CD4-positive, alpha-beta T cell treated with Interleukin-17A for 1 hour (primary cell): ENCODE measurements at regions not wholly inside any gene's neighbourhood (a gene's known extent, or its start where the extent isn't known, plus 50 kb on each side); places are given as distances from the start of the nearest gene placed in this dataset.
"Not testable (repeated sequence)": the region's sequence is repeated elsewhere in the genome, so short reads cannot be mapped to it uniquely, and the experiment has no call there.

Experiments
- DNase-seq: peaks from one replicate; pipeline ENCODE4 v3.0.0-alpha.2; 2020

GRCh38 chr6:66508433-66508832, 801.4 kb upstream of the EYS start:
- no peak for DNase-seq

DNA sequence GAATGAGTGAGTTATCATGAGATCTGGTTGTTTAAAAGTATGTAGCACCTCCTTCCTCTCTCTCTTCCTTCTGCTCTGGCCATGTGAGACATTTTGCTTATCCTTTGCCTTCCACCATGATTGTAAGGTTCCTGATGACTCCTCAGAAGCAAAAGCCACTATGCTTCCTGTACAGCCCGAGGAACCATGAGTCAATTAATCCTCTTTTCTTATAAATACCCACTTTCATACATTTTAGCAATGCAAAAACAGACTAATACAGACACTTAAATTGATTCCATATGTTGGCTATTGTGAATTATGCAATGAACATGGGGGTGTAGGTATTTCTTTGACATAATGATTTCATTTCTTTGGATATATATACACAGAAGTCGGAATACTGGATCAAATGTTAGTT, 792.8 kb upstream of the EYS start:
- no peak for DNase-seq

DNA sequence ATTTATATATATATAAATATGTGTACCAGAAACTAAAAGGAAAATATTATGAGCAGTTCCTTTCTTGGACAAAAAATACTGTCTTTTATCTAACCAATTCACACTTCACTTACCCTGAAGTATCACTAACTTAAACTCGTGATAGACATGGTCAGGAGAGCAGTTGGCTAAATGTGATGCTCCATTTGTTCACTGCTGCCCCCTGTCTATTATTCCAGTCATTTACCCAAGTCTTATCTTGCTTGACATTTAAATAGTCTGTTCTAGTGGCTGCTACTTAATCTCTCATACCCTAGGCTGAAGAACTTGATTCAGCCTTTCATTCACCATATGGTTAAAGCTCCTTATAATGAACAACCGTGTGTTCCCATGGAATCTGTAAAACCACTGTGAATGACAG, 789.6 kb upstream of the EYS start:
- DNase-seq, result no peak

DNA sequence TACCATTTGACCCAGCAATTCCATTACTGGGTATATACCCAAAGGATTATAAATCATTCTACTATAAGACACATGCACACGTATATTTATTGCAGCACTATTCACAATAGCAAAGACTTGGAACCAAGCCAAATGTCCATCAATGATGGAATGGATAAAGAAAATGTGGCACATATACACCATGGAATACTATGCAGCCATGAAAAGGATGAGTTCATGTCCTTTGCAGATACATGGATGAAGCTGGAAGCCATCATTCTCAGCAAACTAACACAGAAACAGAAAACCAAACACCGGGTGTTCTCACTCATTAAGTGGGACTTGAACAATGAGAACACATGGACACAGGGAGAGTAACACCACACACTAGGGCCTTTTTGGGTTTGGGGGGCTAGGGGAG, 787.6 kb upstream of the EYS start:
- not testable (repeated sequence) for DNase-seq

GRCh38 chr6:66489269-66489987, 782.4 kb upstream of the EYS start:
- no peak for DNase-seq

- no peak for DNase-seq
These were observed 774.2 kb upstream of the EYS start for GRCh38 chr6:66481216-66481615.

GRCh38 chr6:66478705-66479104, 771.7 kb upstream of the EYS start:
- DNase-seq, result no peak

DNA sequence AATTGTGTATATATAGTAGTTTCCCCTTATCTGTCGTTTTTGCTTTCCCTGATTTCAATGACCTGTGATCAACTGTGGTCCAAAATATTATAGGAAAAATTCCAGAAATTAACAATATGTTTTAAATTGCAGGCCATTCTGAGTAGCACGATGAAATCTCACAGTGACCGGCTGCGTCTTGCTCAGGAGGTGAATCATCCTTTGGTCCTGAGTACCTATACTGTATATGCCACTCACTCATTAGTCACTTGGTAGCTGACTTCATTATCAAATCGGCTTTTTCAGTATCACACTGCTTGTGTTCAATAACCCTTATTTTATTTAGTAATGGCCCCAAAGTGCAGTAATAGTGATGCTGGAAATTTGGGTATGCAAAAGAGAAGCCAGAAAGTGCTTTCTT, 728.3 kb upstream of the EYS start:
- no peak for DNase-seq

DNA sequence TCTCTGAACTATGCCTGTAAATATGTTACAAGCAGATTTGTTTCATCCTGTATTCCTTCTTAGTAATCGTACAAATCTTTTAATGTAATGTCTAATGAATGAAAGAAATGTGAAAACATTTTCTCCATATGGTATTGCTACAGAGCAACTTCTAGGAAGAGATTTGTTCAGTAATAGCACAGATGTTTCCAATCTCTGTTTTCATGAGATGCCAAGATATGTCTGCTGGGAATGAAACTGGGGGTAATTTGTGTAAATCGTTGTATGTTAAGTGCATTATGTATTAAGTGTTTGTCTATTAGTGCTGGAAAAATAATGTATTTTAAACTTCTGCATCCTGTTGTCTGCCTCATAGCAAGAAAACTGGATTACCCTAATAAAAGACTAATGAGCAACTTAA, 722.2 kb upstream of the EYS start:
- no peak for DNase-seq

- no peak for DNase-seq
These were observed 716.0 kb upstream of the EYS start for GRCh38 chr6:66423047-66423446.

DNA sequence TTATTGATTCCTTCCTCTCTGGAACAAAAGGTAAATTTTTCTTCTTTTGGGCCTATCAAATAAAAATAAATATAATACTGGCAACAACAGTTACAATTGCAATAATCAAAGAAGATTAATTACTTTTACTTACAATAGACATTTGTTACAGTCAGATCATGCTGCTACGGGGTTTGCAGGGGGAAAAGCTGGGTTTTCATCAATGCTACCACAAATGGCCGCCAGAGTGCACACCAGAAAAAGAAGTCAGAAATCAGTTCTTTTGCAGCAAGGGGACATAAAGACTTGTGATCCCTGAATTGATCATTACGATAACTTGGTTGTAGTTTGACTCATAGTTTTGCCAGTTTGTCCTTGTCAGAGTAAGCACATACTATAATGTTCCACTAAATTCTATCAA, 714.5 kb upstream of the EYS start:
- no peak for DNase-seq

- no peak for DNase-seq
These were observed 711.9 kb upstream of the EYS start for GRCh38 chr6:66418906-66419305.

DNA sequence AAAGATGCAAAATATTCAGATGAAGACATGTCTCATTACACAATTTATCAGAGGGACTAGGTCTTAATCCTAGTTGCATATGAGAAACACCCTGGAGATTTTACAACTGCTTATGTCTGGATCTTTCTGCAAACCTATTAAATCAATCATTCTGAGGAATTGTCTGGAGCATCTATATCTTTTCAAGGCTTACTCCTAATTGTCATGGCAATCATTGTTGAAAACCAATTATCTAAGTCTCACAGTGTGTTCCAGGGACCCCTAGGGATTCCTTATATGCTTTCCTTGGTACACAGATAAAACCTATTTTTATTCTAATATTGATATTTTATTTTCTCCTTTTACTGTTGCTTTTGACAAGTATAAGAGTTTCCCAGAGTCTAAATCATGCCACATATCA, 696.9 kb upstream of the EYS start:
- no peak for DNase-seq

- DNase-seq, result no peak
These were observed 695.8 kb upstream of the EYS start for GRCh38 chr6:66402873-66403272.

DNA sequence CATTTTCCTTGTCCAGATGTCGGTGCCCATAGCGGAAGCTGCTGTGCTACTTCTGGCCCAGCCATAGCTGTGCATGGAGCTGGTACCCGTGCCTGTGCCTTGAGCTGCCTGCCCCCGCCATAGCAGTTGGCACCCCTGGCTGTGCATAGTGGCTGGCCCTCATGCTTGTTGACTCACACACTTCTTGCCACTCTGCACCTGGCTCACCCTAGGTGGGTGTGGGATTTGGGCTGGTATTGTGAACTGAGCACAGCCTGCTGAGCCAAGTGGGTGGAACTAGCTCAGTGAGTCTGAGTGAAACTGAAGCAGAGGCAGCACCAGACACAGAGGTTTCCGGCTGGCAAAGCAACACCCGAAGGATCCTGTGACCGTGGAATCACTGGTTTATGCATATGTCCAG, 689.5 kb upstream of the EYS start:
- no peak for DNase-seq

- DNase-seq, result no peak
These were observed 689.1 kb upstream of the EYS start for GRCh38 chr6:66396145-66396544.

GRCh38 chr6:66390393-66390792, 683.4 kb upstream of the EYS start:
- DNase-seq, result no peak

GRCh38 chr6:66376001-66376400, 669.0 kb upstream of the EYS start:
- no peak for DNase-seq

GRCh38 chr6:66369407-66369806, 662.4 kb upstream of the EYS start:
- no peak for DNase-seq

DNA sequence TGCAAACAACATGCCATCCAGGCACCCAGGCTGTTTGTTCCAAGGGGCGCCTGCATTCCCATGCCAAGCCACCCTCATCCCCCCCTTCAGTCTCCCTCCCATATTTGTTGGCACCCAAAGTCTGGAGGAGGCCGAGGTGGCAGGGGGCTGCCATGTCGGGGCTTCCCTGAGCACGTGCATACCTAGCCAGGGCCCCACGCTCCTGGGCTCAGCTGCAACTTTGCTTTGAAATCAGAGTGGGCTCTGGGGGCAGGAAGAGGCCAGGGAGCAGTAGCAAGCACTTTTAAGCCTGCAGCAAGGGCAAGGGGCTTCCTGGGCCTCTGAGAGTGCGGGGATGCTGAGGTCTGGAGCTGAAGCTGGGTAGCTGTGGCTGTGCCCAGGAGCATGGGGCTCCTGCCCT, 655.9 kb upstream of the EYS start:
- DNase-seq, result no peak

DNA sequence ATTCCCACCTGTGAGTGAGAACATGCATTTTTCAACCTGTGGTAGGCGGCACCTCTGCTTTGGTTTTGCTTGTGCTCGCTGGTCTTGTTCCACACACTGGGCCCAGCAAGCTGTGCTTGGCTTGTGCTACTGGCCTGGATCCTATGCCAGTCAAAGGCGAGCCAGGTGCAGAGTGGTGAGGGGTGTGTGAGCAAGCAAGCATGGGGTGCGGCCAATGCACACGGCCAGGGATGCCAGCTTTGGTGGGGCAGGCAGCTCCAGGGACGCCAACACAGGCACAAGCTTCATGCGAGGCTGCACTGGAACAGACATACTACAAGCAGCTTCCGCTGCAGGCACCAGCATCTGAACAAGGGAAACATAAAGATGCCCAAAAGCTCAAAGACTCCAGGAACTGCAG, 654.9 kb upstream of the EYS start:
- DNase-seq, result no peak

GRCh38 chr6:66357781-66358180, 650.8 kb upstream of the EYS start:
- DNase-seq, result no peak

DNA sequence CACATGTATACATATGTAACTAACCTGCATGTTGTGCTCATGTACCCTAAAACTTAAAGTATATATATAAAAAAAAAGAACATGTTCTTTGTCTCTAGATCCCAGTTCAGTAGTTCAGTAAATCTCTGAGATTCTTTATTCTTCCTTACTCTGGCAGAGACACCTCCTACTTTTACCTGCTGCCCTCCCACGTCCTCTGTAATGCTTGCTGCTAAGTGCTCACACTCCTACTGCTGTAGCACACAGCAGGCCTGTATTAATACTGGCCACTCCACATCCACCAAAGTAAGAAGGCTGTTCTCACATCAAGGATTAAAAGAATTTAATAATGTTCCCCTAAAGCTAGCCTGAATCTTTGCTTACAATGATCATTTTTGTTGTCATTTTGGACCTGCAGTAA, 648.4 kb upstream of the EYS start:
- DNase-seq, result no peak

DNA sequence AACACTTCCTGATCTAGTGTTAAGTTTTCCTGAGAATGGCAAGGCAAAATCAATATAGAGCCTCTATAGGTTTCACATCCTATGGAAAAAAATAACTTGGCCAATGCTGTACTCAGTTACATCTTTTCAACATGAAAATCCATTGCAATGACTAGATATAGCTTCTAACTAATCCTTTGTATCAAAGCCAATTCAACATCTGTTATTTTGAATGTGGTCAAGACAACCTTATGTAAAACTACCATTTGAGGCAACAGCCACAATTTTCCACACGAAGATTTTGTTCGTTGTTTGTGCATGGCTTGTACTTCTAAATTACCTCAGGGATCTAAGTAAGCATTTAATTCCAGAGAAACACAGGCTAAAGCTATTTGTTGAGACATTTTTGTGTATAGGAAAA, 637.8 kb upstream of the EYS start:
- DNase-seq, result no peak

- no peak for DNase-seq
These were observed 633.7 kb upstream of the EYS start for GRCh38 chr6:66340736-66341135.

DNA sequence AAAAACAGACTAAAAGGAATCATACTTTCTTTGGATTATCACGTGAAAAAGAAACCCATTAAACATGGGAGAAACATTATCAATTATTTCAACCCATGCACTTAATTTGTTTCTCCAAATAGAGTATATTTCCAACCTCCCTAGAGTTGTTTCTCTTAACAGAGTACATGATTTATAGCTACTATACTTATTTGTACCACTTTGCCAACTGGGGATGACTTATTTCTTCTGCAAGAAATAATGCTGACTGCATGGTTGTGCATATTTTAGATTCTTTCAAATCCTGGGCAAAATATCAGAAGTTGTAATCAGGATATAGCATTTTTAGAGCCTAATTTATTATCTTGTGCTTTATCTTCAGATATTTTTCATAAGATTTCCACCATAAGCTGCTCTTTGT, 629.1 kb upstream of the EYS start:
- DNase-seq, result no peak
